Inferior parietal cortex (tissue), 1 donor: ENCODE measurements at regions not wholly inside any gene's neighbourhood (a gene's known extent, or its start where the extent isn't known, plus 50 kb on each side); places are given as distances from the start of the nearest gene placed in this dataset.

Source experiments
- DNase-seq: peaks from one replicate; pipeline ENCODE4 v3.0.0-alpha.2; 2016; ENCODE audit errors: extremely low spot score

GRCh38 chr4:81550388-81550859 is 78.7 kb upstream of the RASGEF1B start:
- no peak for DNase-seq

GRCh38 chr4:81549984-81550383 is 78.3 kb upstream of the RASGEF1B start:
- DNase-seq: no peak

- no peak for DNase-seq
Observed at GRCh38 chr4:81546777-81547176, 75.1 kb upstream of the RASGEF1B start.

GRCh38 chr4:81541161-81541945 is 69.6 kb upstream of the RASGEF1B start:
- no peak for DNase-seq

GRCh38 chr4:81538716-81539427 is 67.2 kb upstream of the RASGEF1B start:
- DNase-seq: no peak

- no peak for DNase-seq
Observed at GRCh38 chr4:81531410-81531809, 59.7 kb upstream of the RASGEF1B start.

GRCh38 chr4:81528979-81529378 is 57.3 kb upstream of the RASGEF1B start:
- no peak for DNase-seq

GRCh38 chr4:81528200-81528599 is 56.5 kb upstream of the RASGEF1B start:
- no peak for DNase-seq

- no peak for DNase-seq
Observed at GRCh38 chr4:81527709-81528108, 56.0 kb upstream of the RASGEF1B start.

GRCh38 chr4:81527115-81527514 is 55.4 kb upstream of the RASGEF1B start:
- DNase-seq: no peak

- no peak for DNase-seq
Observed at GRCh38 chr4:81526706-81527105, 55.0 kb upstream of the RASGEF1B start.

GRCh38 chr4:81523672-81524327 is 52.1 kb upstream of the RASGEF1B start:
- peak; percentile 44 for DNase-seq

GRCh38 chr4:81522711-81523110 is 51.0 kb upstream of the RASGEF1B start:
- DNase-seq: no peak

GRCh38 chr4:81521708-81522107 is 50.0 kb upstream of the RASGEF1B start:
- no peak for DNase-seq
